BLaER1 treated with 17β-estradiol and CSF1 and Interleukin-3, amounts not matched to agents 10 nM and 100 nM (cell line): ENCODE measurements at regions not wholly inside any gene's neighbourhood (a gene's known extent, or its start where the extent isn't known, plus 50 kb on each side); places are given as distances from the start of the nearest gene placed in this dataset.
"Not testable (repeated sequence)": the region's sequence is repeated elsewhere in the genome, so short reads cannot be mapped to it uniquely, and the experiment has no call there.

Source experiments
- H3K27ac ChIP-seq, 11 experiments: shearing (Covaris generic); formaldehyde crosslinking; 2 replicates each; pipeline ENCODE4 v1.8.1; 2022
- H3K27me3 ChIP-seq, 11 experiments: shearing (Covaris generic); formaldehyde crosslinking; 2 replicates each; pipeline ENCODE4 v1.8.1; 2022
- H3K36me3 ChIP-seq, 11 experiments: shearing (Covaris generic); formaldehyde crosslinking; 2 replicates each; pipeline ENCODE4 v1.8.1; 2022
- H3K4me1 ChIP-seq, 10 experiments: shearing (Covaris generic); formaldehyde crosslinking; 2 replicates each; pipeline ENCODE4 v1.8.1; 2022
- H3K4me2 ChIP-seq, 11 experiments: shearing (Covaris generic); formaldehyde crosslinking; 2 replicates each; pipeline ENCODE4 v1.8.1; 2022
- H3K4me3 ChIP-seq, 10 experiments: shearing (Covaris generic); formaldehyde crosslinking; 2 replicates each; pipeline ENCODE4 v1.8.1; 2022
- H3K9ac ChIP-seq, 11 experiments: shearing (Covaris generic); formaldehyde crosslinking; 2 replicates each; pipeline ENCODE4 v1.8.1; 2022
- H3K9me3 ChIP-seq, 11 experiments: shearing (Covaris generic); formaldehyde crosslinking; replicated peaks in 1 of 11; 2 replicates each; pipeline ENCODE4 v1.8.1; 2022
- H4K20me1 ChIP-seq, 11 experiments: shearing (Covaris generic); formaldehyde crosslinking; 2 replicates each; pipeline ENCODE4 v1.8.1; 2022
- Cebpa-rat ChIP-seq, 11 experiments: shearing (Covaris generic); IDR thresholded peaks; 2 replicates each; pipeline ENCODE4 v1.8.1; 2022

- Histone ChIP-seq H3K4me2 (no peak overlapping the region), H3K27ac (no peak overlapping the region), H3K36me3 (no peaks in the 10 kb centered on the region), H3K9me3 (peaks cover 0 to 6% (median 0%) of the 10 kb centered on the region in 11 experiments; a peak in 1 of 22 replicates), H3K9ac (no peak overlapping the region), H3K4me3 (no peak overlapping the region), H4K20me1 (no peaks in the 10 kb centered on the region), H3K4me1 (no peaks in the 10 kb centered on the region), H3K27me3 (peaks cover 0 to 15% (median 4%) of the 10 kb centered on the region in 11 experiments; a peak in 6 of 22 replicates)
- TF ChIP-seq Cebpa-rat (IDR thresholded peaks at IDR 0.05), result no peak
Measured at GRCh38 chrX:1105671-1106419, 106.6 kb downstream of the CRLF2 start.

- not testable (repeated sequence) for H3K36me3 ChIP-seq, H3K4me1 ChIP-seq, H3K9me3 ChIP-seq, H4K20me1 ChIP-seq, H3K4me3 ChIP-seq, H3K4me2 ChIP-seq, H3K27ac ChIP-seq, H3K9ac ChIP-seq
- peaks cover 0 to 21% (median 9%) of the 10 kb centered on the region in 11 experiments; a peak in 13 of 22 replicates for H3K27me3 ChIP-seq
Measured at GRCh38 chrX:1105031-1105430, 107.4 kb downstream of the CRLF2 start.

DNA sequence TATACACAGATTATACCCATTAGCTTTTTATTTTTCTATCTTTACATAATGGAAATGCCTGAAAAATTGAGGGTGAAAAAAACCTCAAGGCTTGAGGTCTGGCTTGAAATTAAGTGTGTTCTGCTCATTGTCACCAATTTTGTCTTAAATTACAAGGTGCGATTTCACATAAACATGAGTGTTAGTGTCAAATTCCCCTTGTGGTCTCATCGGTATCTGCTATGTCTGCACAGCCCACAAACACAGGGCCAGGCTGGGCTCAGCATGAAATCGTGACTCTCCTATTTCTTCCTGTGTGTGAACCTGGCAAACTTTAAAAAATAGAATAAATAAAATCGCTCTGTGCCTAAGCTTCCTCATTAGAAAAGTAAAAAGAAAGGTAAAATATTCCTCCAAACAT lies 109.1 kb downstream of the CRLF2 start:
- H3K9ac ChIP-seq, result no peak overlapping the region
- H3K36me3 ChIP-seq, result no peaks in the 10 kb centered on the region
- no peaks in the 10 kb centered on the region for H3K4me1 ChIP-seq
- no peak overlapping the region for H3K27ac ChIP-seq
- H3K4me3 ChIP-seq, result no peak overlapping the region
- TF ChIP-seq Cebpa-rat (IDR thresholded peaks at IDR 0.05), result no peak
- peaks cover 0 to 32% (median 20%) of the 10 kb centered on the region in 11 experiments; a peak in 17 of 22 replicates for H3K27me3 ChIP-seq
- H3K9me3 ChIP-seq, result peaks cover 0 to 5% (median under 1%) of the 10 kb centered on the region in 11 experiments; a peak in 11 of 22 replicates
- H4K20me1 ChIP-seq, result no peaks in the 10 kb centered on the region
- H3K4me2 ChIP-seq, result no peak overlapping the region

DNA sequence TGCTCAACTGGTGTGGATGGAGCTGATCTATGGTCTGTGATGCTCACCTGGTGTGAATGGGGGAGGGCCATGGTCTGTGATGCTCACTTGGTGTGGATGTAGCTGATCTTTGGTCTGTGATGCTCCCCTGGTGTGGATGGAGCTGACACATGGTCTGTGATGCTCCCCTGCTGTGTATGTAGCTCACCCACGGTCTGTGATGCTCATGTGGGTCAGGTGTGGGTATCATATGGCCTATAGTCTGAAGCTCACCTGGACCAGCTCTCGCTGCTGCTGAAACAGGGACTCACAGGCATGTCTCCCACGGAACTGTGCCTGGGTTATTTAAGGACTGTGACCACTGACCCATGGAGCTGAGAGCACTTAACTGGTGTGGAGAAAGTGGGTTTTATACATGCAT lies 109.7 kb downstream of the CRLF2 start:
- Histone ChIP-seq H3K4me3 (no peak overlapping the region), H4K20me1 (no peaks in the 10 kb centered on the region), H3K9me3 (peaks cover 5 to 10% (median 6%) of the 10 kb centered on the region in 11 experiments), H3K27ac (no peak overlapping the region), H3K4me2 (no peak overlapping the region), H3K36me3 (no peaks in the 10 kb centered on the region), H3K9ac (no peak overlapping the region), H3K4me1 (no peaks in the 10 kb centered on the region), H3K27me3 (peaks cover 0 to 32% (median 20%) of the 10 kb centered on the region in 11 experiments; a peak in 17 of 22 replicates)
- TF ChIP-seq Cebpa-rat (IDR thresholded peaks at IDR 0.05), result no peak

- H3K36me3 ChIP-seq, H3K27ac ChIP-seq, H3K4me2 ChIP-seq, H3K4me1 ChIP-seq, H3K9ac ChIP-seq, H3K4me3 ChIP-seq, H4K20me1 ChIP-seq: not testable (repeated sequence)
- Histone ChIP-seq H3K9me3 (peaks cover 10 to 16% (median 12%) of the 10 kb centered on the region in 11 experiments), H3K27me3 (peaks cover 0 to 32% (median 20%) of the 10 kb centered on the region in 11 experiments; a peak in 17 of 22 replicates)
Measured at GRCh38 chrX:1102221-1102620, 110.2 kb downstream of the CRLF2 start.

- Histone ChIP-seq H3K27me3 (peaks cover 0 to 20% (median 17%) of the 10 kb centered on the region in 11 experiments; a peak in 17 of 22 replicates), H3K4me3 (no peak overlapping the region), H3K9me3 (peaks cover 14 to 21% (median 15%) of the 10 kb centered on the region in 11 experiments), H3K4me2 (no peak overlapping the region), H3K27ac (no peak overlapping the region), H3K36me3 (no peaks in the 10 kb centered on the region), H3K9ac (no peak overlapping the region), H4K20me1 (no peaks in the 10 kb centered on the region), H3K4me1 (no peaks in the 10 kb centered on the region)
- TF ChIP-seq Cebpa-rat (IDR thresholded peaks at IDR 0.05), result no peak
Measured at GRCh38 chrX:1099146-1099770, 113.2 kb downstream of the CRLF2 start.

GRCh38 chrX:1097328-1097727 lies 115.1 kb downstream of the CRLF2 start:
- Histone ChIP-seq H3K9ac (no peak overlapping the region), H3K36me3 (no peaks in the 10 kb centered on the region), H3K4me2 (no peak overlapping the region), H4K20me1 (no peaks in the 10 kb centered on the region), H3K4me1 (no peaks in the 10 kb centered on the region), H3K27me3 (peaks cover 0 to 20% (median 17%) of the 10 kb centered on the region in 11 experiments; a peak in 17 of 22 replicates), H3K9me3 (peaks cover 14 to 21% (median 15%) of the 10 kb centered on the region in 11 experiments), H3K4me3 (no peak overlapping the region), H3K27ac (no peak overlapping the region)
- TF ChIP-seq Cebpa-rat (IDR thresholded peaks at IDR 0.05), result no peak

DNA sequence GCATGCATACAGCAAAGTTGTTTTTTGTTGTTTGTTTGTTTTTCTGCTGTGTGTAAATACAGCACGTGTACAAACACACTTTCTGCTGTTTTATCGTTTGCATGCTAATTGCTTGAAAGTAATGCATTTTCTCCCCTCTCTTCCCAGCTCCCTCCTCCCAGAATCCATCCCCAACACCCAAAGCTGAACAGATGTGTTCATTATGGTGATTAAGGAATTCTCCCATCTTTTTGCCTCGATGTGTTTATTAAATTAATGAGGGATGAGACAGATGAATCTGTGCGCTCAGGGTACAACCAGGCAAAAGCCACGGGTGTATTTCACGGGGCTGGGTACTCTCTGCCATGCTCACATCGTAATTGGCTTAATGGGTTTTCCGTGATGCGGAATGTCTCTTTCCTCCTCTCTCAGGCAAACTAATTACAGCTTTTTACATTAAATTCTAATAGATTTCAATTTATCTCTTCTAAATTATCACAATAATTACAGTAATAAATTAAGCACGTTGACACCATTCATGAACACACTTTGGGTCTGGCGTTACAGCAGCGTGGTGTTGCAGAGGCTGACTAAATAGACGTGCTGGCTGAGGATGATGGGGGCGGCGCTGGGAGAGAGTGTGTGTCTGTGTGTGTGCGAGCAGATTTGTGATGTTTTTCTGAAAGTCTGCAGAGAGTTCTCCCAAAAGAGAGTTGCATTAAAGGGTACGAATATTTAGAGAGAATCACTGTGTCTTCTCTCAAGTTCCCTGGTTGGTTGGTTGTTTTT lies 117.7 kb downstream of the CRLF2 start:
- Histone ChIP-seq H3K9me3 (peaks cover 14 to 21% (median 15%) of the 10 kb centered on the region in 11 experiments), H3K4me1 (no peaks in the 10 kb centered on the region), H3K36me3 (no peaks in the 10 kb centered on the region), H3K27me3 (peaks cover 0 to 11% (median 8%) of the 10 kb centered on the region in 11 experiments; a peak in 16 of 22 replicates), H4K20me1 (no peaks in the 10 kb centered on the region), H3K27ac (no peak overlapping the region), H3K4me3 (no peak overlapping the region), H3K9ac (no peak overlapping the region), H3K4me2 (no peak overlapping the region)
- no peak for TF ChIP-seq Cebpa-rat (IDR thresholded peaks at IDR 0.05)
